Hematopoietic multipotent progenitor cell treated with erythropoietin and hydrocortisone succinate and interleukin-3 and kit ligand, for 17 days (in vitro differentiated cells): ENCODE measurements at regions not wholly inside any gene's neighbourhood (a gene's known extent, or its start where the extent isn't known, plus 50 kb on each side); places are given as distances from the start of the nearest gene placed in this dataset.

ENCODE experiments used
- DNase-seq: peaks from one replicate; pipeline ENCODE4 v3.0.0-alpha.2; 2015; ENCODE audit warnings: low spot score

- no peak for DNase-seq
Measured at GRCh38 chr10:61356354-61356753, 96.8 kb downstream of the TMEM26 start.

- no peak for DNase-seq
Measured at GRCh38 chr10:61355211-61355610, 98.0 kb downstream of the TMEM26 start.

- DNase-seq: no peak
Measured at GRCh38 chr10:61354401-61354975, 98.7 kb downstream of the TMEM26 start.

- no peak for DNase-seq
Measured at GRCh38 chr10:61350794-61351193, 102.4 kb downstream of the TMEM26 start.

- no peak for DNase-seq
Measured at GRCh38 chr10:61350068-61350467, 103.1 kb downstream of the TMEM26 start.

- DNase-seq: no peak
Measured at GRCh38 chr10:61346796-61347413, 106.3 kb downstream of the TMEM26 start.

GRCh38 chr10:61343796-61344195 is 109.4 kb downstream of the TMEM26 start:
- no peak for DNase-seq

GRCh38 chr10:61342858-61343572 is 110.2 kb downstream of the TMEM26 start:
- no peak for DNase-seq

- no peak for DNase-seq
Measured at GRCh38 chr10:61341008-61341407, 112.2 kb downstream of the TMEM26 start.

GRCh38 chr10:61338146-61338545 is 115.0 kb downstream of the TMEM26 start:
- DNase-seq: no peak

- no peak for DNase-seq
Measured at GRCh38 chr10:61337741-61338140, 115.4 kb downstream of the TMEM26 start.

- DNase-seq: no peak
Measured at GRCh38 chr10:61336831-61337230, 116.3 kb downstream of the TMEM26 start.

GRCh38 chr10:61335359-61335758 is 117.8 kb downstream of the TMEM26 start:
- DNase-seq: no peak

- DNase-seq: no peak
Measured at GRCh38 chr10:61332581-61332980, 120.6 kb downstream of the TMEM26 start.

GRCh38 chr10:61330669-61331068 is 122.5 kb downstream of the TMEM26 start:
- DNase-seq: no peak

GRCh38 chr10:61329854-61330253 is 123.3 kb downstream of the TMEM26 start:
- no peak for DNase-seq

GRCh38 chr10:61325223-61325960 is 127.8 kb downstream of the TMEM26 start:
- DNase-seq: no peak

GRCh38 chr10:61323726-61324125 is 129.5 kb downstream of the TMEM26 start:
- no peak for DNase-seq

- DNase-seq: no peak
Measured at GRCh38 chr10:61321041-61321857, 131.9 kb downstream of the TMEM26 start.

- DNase-seq: no peak
Measured at GRCh38 chr10:61320257-61320587, 133.0 kb downstream of the TMEM26 start.

GRCh38 chr10:61319386-61320256 is 133.6 kb downstream of the TMEM26 start:
- DNase-seq: no peak
